Hepatocyte (in vitro differentiated cells): ENCODE measurements at regions not wholly inside any gene's neighbourhood (a gene's known extent, or its start where the extent isn't known, plus 50 kb on each side); places are given as distances from the start of the nearest gene placed in this dataset.

Experiments
- DNase-seq: peaks from one replicate; pipeline ENCODE4 v3.0.0-alpha.2; 2016; ENCODE audit warnings: low spot score
- H2AFZ ChIP-seq: fragments of 200-600 bp; sonication (generic); 2 replicates; pipeline ENCODE4 v1.6.0; 2016; ENCODE audit warnings: antibody characterized with exemption, mild to moderate bottlenecking
- H3K27ac ChIP-seq: fragments of 200-600 bp; sonication (generic); 2 replicates; pipeline ENCODE4 v1.5.1; 2016; ENCODE audit warnings: mild to moderate bottlenecking
- H3K27me3 ChIP-seq: fragments of 200-600 bp; sonication (generic); 2 replicates; pipeline ENCODE4 v1.6.1; 2016
- H3K36me3 ChIP-seq: fragments of 200-600 bp; sonication (generic); replicated peaks from 2 replicates; pipeline ENCODE4 v1.5.1; 2016; ENCODE audit warnings: low read depth; ENCODE audit not compliant: insufficient read depth
- H3K4me1 ChIP-seq: fragments of 200-600 bp; sonication (generic); 2 replicates; pipeline ENCODE4 v1.5.1; 2016; ENCODE audit warnings: mild to moderate bottlenecking, moderate library complexity; ENCODE audit not compliant: insufficient read depth
- H3K4me2 ChIP-seq: fragments of 200-600 bp; sonication (generic); 2 replicates; pipeline ENCODE4 v1.6.0; 2016
- H3K4me3 ChIP-seq: fragments of 200-600 bp; sonication (generic); 2 replicates; pipeline ENCODE4 v1.5.1; 2016; ENCODE audit warnings: mild to moderate bottlenecking
- H3K79me2 ChIP-seq: fragments of 200-600 bp; sonication (generic); 2 replicates; pipeline ENCODE4 v1.6.0; 2017; ENCODE audit warnings: mild to moderate bottlenecking
- H3K9me2 ChIP-seq: fragments of 200-600 bp; sonication (generic); replicated peaks from 2 replicates; pipeline ENCODE4 v1.6.0; 2017; ENCODE audit warnings: mild to moderate bottlenecking; ENCODE audit not compliant: insufficient read depth
- H3K9me3 ChIP-seq: fragments of 200-600 bp; sonication (generic); 2 replicates; pipeline ENCODE4 v1.5.1; 2016; ENCODE audit warnings: low read depth, mild to moderate bottlenecking
- H4K20me1 ChIP-seq: fragments of 200-600 bp; sonication (generic); 2 replicates; pipeline ENCODE4 v1.6.0; 2016; ENCODE audit warnings: mild to moderate bottlenecking; ENCODE audit not compliant: insufficient read depth, poor library complexity, severe bottlenecking
- EZH2 ChIP-seq: fragments of 200-600 bp; sonication (generic); IDR thresholded peaks from 2 replicates; pipeline ENCODE4 v1.6.1; 2016; ENCODE audit warnings: antibody characterized with exemption, mild to moderate bottlenecking, borderline replicate concordance
- EZH2phosphoT487 ChIP-seq: fragments of 200-600 bp; sonication (generic); IDR thresholded peaks from one replicate; pipeline ENCODE4 v1.6.1; 2018; ENCODE audit warnings: antibody characterized with exemption, mild to moderate bottlenecking, low read depth, moderate library complexity; ENCODE audit not compliant: unreplicated experiment, severe bottlenecking
- WGBS: methylation state at CpG from one replicate; pipeline ENCODE4 v1.1.6; 2016; ENCODE audit warnings: low lambda C conversion rate; ENCODE audit errors: missing lambda C conversion rate; 5-methylcytosine and 5-hydroxymethylcytosine counted together
- TF ChIP-seq, protein P1 (sequence below): fragments of 200-600 bp; sonication (generic); IDR thresholded peaks from 2 replicates; pipeline ENCODE4 v1.5.1; 2016; ENCODE audit warnings: antibody characterized with exemption, mild to moderate bottlenecking; ENCODE audit not compliant: poor library complexity

DNA sequence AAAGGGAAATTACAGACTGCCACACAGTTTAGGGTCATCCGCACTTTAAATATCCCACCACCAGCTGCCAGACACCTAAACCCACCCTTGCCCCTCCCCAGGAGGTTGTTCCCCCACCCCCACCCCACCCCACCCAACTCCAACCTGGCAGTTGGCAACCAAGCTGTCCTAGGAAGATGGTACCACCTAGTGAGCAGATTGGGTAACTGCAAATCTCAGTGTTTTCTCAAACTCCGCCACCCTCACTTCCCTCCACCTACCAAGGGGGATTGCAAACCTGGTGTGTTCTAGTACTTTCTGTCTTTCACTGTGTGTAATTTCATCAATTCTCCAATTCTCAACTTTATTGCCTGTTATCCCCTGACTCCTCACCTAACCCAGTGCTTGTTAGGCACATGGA lies 323.8 kb upstream of the IRX2 start:
- Histone ChIP-seq H3K27me3 (no peaks in the 10 kb centered on the region), H3K27ac (no peak overlapping the region), H3K4me3 (no peak overlapping the region), H3K4me1 (no peaks in the 10 kb centered on the region), H4K20me1 (no peaks in the 10 kb centered on the region), H3K79me2 (no peaks in the 10 kb centered on the region), H3K9me2 (no peaks in the 10 kb centered on the region), H3K4me2 (no peak overlapping the region), H3K36me3 (no peaks in the 10 kb centered on the region), H2AFZ (no peak overlapping the region), H3K9me3 (no peaks in the 10 kb centered on the region)
- no peak for DNase-seq
- TF ChIP-seq EZH2phosphoT487 (no peak), EZH2 (no peak)
- TF ChIP-seq, protein P1, sequence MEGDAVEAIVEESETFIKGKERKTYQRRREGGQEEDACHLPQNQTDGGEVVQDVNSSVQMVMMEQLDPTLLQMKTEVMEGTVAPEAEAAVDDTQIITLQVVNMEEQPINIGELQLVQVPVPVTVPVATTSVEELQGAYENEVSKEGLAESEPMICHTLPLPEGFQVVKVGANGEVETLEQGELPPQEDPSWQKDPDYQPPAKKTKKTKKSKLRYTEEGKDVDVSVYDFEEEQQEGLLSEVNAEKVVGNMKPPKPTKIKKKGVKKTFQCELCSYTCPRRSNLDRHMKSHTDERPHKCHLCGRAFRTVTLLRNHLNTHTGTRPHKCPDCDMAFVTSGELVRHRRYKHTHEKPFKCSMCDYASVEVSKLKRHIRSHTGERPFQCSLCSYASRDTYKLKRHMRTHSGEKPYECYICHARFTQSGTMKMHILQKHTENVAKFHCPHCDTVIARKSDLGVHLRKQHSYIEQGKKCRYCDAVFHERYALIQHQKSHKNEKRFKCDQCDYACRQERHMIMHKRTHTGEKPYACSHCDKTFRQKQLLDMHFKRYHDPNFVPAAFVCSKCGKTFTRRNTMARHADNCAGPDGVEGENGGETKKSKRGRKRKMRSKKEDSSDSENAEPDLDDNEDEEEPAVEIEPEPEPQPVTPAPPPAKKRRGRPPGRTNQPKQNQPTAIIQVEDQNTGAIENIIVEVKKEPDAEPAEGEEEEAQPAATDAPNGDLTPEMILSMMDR: no peak
- 47% methylated on average over 2 of the region's 2 CpGs for WGBS

DNA sequence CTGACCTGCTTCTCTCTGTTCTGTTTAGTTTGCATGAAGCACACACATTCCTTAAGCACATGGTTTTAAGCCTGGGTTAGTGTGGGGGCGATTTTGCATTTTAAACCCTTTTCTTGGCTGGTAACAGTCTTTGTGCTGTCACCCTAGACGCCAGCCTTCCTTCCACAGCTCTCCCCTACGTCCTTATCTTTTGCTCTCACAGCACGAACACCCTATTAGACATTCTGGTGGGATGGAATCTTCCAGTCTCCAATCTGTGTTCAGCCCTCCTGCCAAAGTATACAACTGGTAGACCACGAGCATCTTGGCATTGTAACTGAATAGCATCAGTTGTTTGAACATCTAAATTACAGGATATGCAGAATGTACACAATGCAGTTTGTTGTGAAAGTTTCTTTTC lies 316.9 kb upstream of the IRX2 start:
- 26% methylated on average over 5 of the region's 5 CpGs for WGBS
- no peaks in the 10 kb centered on the region for H3K9me3 ChIP-seq
- no peaks in the 10 kb centered on the region for H3K79me2 ChIP-seq
- H3K36me3 ChIP-seq: no peaks in the 10 kb centered on the region
- no peaks in the 10 kb centered on the region for H4K20me1 ChIP-seq
- H3K27me3 ChIP-seq: no peaks in the 10 kb centered on the region
- no peak for DNase-seq
- TF ChIP-seq EZH2phosphoT487 (no peak), EZH2 (no peak)
- TF ChIP-seq, protein P1: no peak
- H3K4me1 ChIP-seq: no peaks in the 10 kb centered on the region
- no peak overlapping the region for H2AFZ ChIP-seq
- H3K9me2 ChIP-seq: no peaks in the 10 kb centered on the region
- H3K4me2 ChIP-seq: no peak overlapping the region
- H3K4me3 ChIP-seq: no peak overlapping the region
- no peak overlapping the region for H3K27ac ChIP-seq

DNA sequence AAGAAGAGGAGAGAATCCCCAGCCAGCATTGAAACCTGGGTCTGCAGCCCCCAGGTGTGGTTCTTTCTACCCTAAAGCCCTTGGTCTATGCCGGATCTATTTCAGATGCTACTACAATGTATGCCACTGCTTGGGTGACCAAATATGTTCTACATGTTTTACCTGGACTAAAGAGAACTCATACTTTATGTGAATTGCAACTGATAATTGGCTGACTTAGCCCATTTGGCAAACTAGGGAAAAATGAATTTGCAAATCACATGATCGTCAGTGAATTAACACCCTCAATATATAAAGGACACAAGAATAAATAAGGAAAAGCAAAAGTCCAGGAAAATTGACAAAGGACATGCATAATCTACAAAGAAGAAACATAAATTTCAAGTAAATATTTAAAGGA lies 308.8 kb upstream of the IRX2 start:
- H3K9me2 ChIP-seq: no peaks in the 10 kb centered on the region
- H3K9me3 ChIP-seq: no peaks in the 10 kb centered on the region
- H2AFZ ChIP-seq: no peak overlapping the region
- H3K4me3 ChIP-seq: no peak overlapping the region
- TF ChIP-seq, protein P1: no peak
- TF ChIP-seq EZH2 (no peak), EZH2phosphoT487 (no peak)
- no peak overlapping the region for H3K27ac ChIP-seq
- DNase-seq: no peak
- no peaks in the 10 kb centered on the region for H3K27me3 ChIP-seq
- no peaks in the 10 kb centered on the region for H3K36me3 ChIP-seq
- WGBS: 99% methylated on average over 2 of the region's 2 CpGs
- no peaks in the 10 kb centered on the region for H3K4me1 ChIP-seq
- H3K4me2 ChIP-seq: no peak overlapping the region
- no peaks in the 10 kb centered on the region for H3K79me2 ChIP-seq
- H4K20me1 ChIP-seq: no peaks in the 10 kb centered on the region

DNA sequence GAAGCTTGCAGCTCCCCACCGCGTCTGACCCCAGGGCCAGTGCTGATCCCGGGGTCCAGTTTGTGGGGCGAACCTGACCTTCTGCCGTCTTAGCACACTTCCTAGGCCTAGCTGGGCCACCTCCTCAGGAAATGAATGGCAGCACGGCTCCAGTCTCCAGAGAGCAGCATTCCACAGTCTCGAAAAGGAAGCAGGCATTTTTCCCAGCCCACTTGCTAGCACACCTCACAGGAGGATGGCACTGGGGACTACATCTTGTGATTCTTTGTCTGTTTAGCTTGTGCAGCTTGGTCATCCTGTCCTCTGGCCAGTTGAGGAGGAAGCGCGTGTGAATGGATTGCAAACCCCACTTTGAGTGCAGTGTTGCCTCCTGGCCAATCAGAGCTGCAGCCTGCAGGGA lies 308.0 kb upstream of the IRX2 start:
- Histone ChIP-seq H3K36me3 (no peaks in the 10 kb centered on the region), H3K4me1 (no peaks in the 10 kb centered on the region), H4K20me1 (no peaks in the 10 kb centered on the region), H3K9me3 (no peaks in the 10 kb centered on the region), H3K27ac (no peak overlapping the region), H3K4me2 (no peak overlapping the region), H2AFZ (no peak overlapping the region), H3K79me2 (no peaks in the 10 kb centered on the region), H3K9me2 (no peaks in the 10 kb centered on the region), H3K4me3 (no peak overlapping the region), H3K27me3 (no peaks in the 10 kb centered on the region)
- TF ChIP-seq EZH2phosphoT487 (no peak), EZH2 (no peak)
- TF ChIP-seq, protein P1: no peak
- 93% methylated on average over 9 of the region's 9 CpGs for WGBS
- no peak for DNase-seq
